ENCODE measurements at regions not wholly inside any gene's neighbourhood (a gene's known extent, or its start where the extent isn't known, plus 50 kb on each side); places are given as distances from the start of the nearest gene placed in this dataset.
A peak's percentile ranks its signal among the peaks of the same experiment; 100 is the strongest.
"Not testable (repeated sequence)": the region's sequence is repeated elsewhere in the genome, so short reads cannot be mapped to it uniquely, and the experiment has no call there.

DNA sequence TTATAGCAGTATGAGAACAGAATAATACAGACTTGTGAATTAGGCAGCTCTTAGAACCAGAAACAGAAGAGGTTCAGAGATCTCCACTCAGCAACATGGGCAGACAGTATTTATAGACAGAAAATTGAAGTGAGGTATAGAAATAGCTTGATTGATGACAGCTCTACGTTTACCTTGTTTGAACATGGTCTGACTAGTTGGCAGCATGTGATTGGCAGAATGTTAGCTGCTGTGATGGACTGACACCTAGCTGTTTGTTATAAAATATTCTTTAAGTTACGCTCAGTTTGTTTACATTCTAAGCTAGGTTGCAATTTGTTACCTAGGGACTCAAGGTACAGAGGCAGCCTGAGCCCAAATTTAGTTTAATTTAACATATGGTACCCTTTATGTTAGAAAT is 73.7 kb upstream of the TMEM229A start:
- no peaks in the 10 kb centered on the region for H3K27me3 ChIP-seq (ENCODE audit: insufficient read depth in 3 of 3, low read length in 2 of 3)
- intact Hi-C loops (cut with DNase I) = no loop called here
- no peaks in the 10 kb centered on the region for H3K36me3 ChIP-seq (ENCODE audit: insufficient read depth in 1 of 2, low read depth in 1 of 2)
- no peak overlapping the region for H3K4me3 ChIP-seq
- ATAC-seq (no peak), DNase-seq (no peak)
- WGBS, 3 donors = 59 to 69% (median 67%) methylated on average over 2 of the region's 2 CpGs
- no peaks in the 10 kb centered on the region for H3K4me1 ChIP-seq
- TF ChIP-seq, protein P1, sequence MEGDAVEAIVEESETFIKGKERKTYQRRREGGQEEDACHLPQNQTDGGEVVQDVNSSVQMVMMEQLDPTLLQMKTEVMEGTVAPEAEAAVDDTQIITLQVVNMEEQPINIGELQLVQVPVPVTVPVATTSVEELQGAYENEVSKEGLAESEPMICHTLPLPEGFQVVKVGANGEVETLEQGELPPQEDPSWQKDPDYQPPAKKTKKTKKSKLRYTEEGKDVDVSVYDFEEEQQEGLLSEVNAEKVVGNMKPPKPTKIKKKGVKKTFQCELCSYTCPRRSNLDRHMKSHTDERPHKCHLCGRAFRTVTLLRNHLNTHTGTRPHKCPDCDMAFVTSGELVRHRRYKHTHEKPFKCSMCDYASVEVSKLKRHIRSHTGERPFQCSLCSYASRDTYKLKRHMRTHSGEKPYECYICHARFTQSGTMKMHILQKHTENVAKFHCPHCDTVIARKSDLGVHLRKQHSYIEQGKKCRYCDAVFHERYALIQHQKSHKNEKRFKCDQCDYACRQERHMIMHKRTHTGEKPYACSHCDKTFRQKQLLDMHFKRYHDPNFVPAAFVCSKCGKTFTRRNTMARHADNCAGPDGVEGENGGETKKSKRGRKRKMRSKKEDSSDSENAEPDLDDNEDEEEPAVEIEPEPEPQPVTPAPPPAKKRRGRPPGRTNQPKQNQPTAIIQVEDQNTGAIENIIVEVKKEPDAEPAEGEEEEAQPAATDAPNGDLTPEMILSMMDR (IDR thresholded peaks at IDR 0.05) = no peak
- no peaks in the 10 kb centered on the region for H3K9me3 ChIP-seq
- no peak overlapping the region for H3K27ac ChIP-seq

DNA sequence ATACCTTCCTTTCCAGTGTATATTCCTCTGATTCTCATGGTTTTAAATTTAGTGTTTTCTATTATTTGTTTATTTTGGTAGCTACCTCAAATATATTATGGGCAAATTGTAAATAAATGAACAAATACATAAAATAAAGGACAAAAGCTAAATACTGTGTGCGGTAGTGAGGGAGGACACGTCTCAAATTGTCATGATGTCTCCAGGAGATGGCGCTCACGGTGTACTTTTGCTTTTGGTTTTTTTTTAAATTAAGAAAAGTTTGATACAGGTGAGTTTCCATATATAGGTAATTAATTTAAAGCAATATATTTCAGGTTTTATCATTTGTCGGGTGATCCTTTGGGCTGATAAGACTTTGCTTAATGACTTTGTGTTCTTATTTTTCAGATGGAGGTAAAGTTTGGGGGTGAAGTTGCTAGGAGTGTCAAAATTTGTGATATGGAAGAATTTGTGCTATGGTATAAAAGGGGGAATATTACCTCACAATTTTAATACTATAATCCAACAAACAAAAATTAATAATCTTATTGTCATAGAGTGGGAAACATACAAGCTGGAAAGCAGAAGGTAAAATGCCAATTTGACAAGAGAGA is 68.4 kb upstream of the TMEM229A start:
- Histone ChIP-seq H3K4me1 (no peaks in the 10 kb centered on the region), H3K27ac (no peak overlapping the region), H3K36me3 (ENCODE audit: insufficient read depth in 1 of 2, low read depth in 1 of 2) (no peaks in the 10 kb centered on the region), H3K27me3 (ENCODE audit: insufficient read depth in 3 of 3, low read length in 2 of 3) (no peaks in the 10 kb centered on the region), H3K4me3 (no peak overlapping the region), H3K9me3 (no peaks in the 10 kb centered on the region)
- ATAC-seq = no peak
- WGBS, 3 donors = 23 to 29% (median 27%) methylated on average over 5 of the region's 5 CpGs
- TF ChIP-seq, protein P1 (IDR thresholded peaks at IDR 0.05) = peak; percentile 27
- DNase-seq = no peak
- intact Hi-C loops (cut with DNase I) = no loop called here

GRCh38 chr7:124100190-124100589 is 67.3 kb upstream of the TMEM229A start:
- ATAC-seq (no peak), DNase-seq (no peak)
- Histone ChIP-seq H3K36me3 (ENCODE audit: insufficient read depth in 1 of 2, low read depth in 1 of 2) (no peaks in the 10 kb centered on the region), H3K4me3 (no peak overlapping the region), H3K27ac (no peak overlapping the region), H3K4me1 (no peaks in the 10 kb centered on the region), H3K9me3 (no peaks in the 10 kb centered on the region), H3K27me3 (ENCODE audit: insufficient read depth in 3 of 3, low read length in 2 of 3) (no peaks in the 10 kb centered on the region)
- intact Hi-C loops (cut with DNase I) = no loop called here
- TF ChIP-seq, protein P1 (IDR thresholded peaks at IDR 0.05) = no peak
- WGBS, 3 donors = 88 to 91% (median 90%) methylated on average over 3 of the region's 3 CpGs

DNA sequence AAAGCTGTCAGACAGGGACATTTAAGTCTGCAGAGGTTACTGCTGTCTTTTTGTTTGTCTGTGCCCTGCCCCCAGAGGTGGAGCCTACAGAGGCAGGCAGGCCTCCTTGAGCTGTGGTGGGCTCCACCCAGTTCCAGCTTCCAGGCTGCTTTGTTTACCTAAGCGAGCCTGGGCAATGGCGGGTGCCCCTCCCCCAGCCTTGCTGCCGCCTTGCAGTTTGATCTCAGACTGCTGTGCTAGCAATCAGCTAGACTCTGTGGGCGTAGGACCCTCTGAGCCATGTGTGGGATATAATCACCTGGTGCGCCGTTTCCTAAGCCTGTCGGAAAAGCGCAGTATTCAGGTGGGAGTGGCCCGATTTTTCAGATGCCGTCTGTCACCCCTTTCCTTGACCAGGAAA is 66.7 kb upstream of the TMEM229A start:
- H3K27ac ChIP-seq; H3K4me1 ChIP-seq; DNase-seq; H3K36me3 ChIP-seq (ENCODE audit: insufficient read depth in 1 of 2, low read depth in 1 of 2); ATAC-seq; H3K27me3 ChIP-seq (ENCODE audit: insufficient read depth in 3 of 3, low read length in 2 of 3); intact Hi-C loops (cut with DNase I); H3K4me3 ChIP-seq; H3K9me3 ChIP-seq: not testable (repeated sequence)
- WGBS, 3 donors = 80 to 87% (median 84%) methylated on average over 9 to 10 of the region's 10 CpGs

GRCh38 chr7:124089621-124090020 is 56.8 kb upstream of the TMEM229A start:
- no peak overlapping the region for H3K27ac ChIP-seq
- WGBS, 3 donors = 56 to 61% (median 60%) methylated on average over 2 of the region's 2 CpGs
- ATAC-seq (no peak), DNase-seq (no peak)
- no peak overlapping the region for H3K4me3 ChIP-seq
- no peaks in the 10 kb centered on the region for H3K9me3 ChIP-seq
- no peaks in the 10 kb centered on the region for H3K36me3 ChIP-seq (ENCODE audit: insufficient read depth in 1 of 2, low read depth in 1 of 2)
- intact Hi-C loops (cut with DNase I) = loop anchor here in 1 of 2 donors (2.0 kb wide), 1 partner anchor 47 kb away; no protein-coding TSS in a partner anchor
- TF ChIP-seq, protein P1 (IDR thresholded peaks at IDR 0.05) = no peak
- H3K4me1 ChIP-seq = no peaks in the 10 kb centered on the region
- no peaks in the 10 kb centered on the region for H3K27me3 ChIP-seq (ENCODE audit: insufficient read depth in 3 of 3, low read length in 2 of 3)

Measured in psoas muscle (tissue), 7 donors.